Thyroid gland (tissue), 4 donors: ENCODE measurements at regions not wholly inside any gene's neighbourhood (a gene's known extent, or its start where the extent isn't known, plus 50 kb on each side); places are given as distances from the start of the nearest gene placed in this dataset.

Experiments used
- DNase-seq, 2 donors: peaks; one replicate each; pipeline ENCODE4 v3.0.0-alpha.2; 2019
- H3K27ac ChIP-seq, 3 donors: fragments of 200-600 bp; sonication (generic); 1 replicate in 2 of 3; 2 replicates in 1 of 3; pipeline ENCODE4 v1.5.1; 2016 to 2019; ENCODE audit warnings: mild to moderate bottlenecking in 1 of 3, moderate library complexity in 1 of 3
- H3K27me3 ChIP-seq: fragments of 200-600 bp; sonication (generic); one replicate; pipeline ENCODE4 v1.5.1; 2019
- H3K36me3 ChIP-seq, 2 donors: fragments of 200-600 bp; sonication (generic); one replicate each; pipeline ENCODE4 v1.5.1; 2016 to 2019
- H3K4me1 ChIP-seq, 2 donors: fragments of 200-600 bp; sonication (generic); one replicate each; pipeline ENCODE4 v1.5.1; 2017 to 2019
- H3K4me3 ChIP-seq, 3 donors: fragments of 200-600 bp; sonication (generic); replicated peaks in 1 of 3; 1 replicate in 2 of 3; 2 replicates in 1 of 3; pipeline ENCODE4 v1.5.1; 2016; ENCODE audit warnings: mild to moderate bottlenecking in 1 of 3
- H3K9me3 ChIP-seq: fragments of 200-600 bp; sonication (generic); one replicate; pipeline ENCODE4 v1.5.1; 2017
- CTCF ChIP-seq, 6 experiments: fragments of 200-600 bp in 3 of 6; fragments of 450-650 bp in 3 of 6; sonication (generic) in 3 of 6; IDR thresholded peaks; one replicate each; pipeline ENCODE4 v1.5.1; 2016 to 2019; ENCODE audit warnings: antibody characterized with exemption in 6 of 6, mild to moderate bottlenecking in 2 of 6, inconsistent platforms in 1 of 6, moderate library complexity in 1 of 6
- POLR2A ChIP-seq, 2 donors: fragments of 450-650 bp; IDR thresholded peaks; one replicate each; pipeline ENCODE4 v1.6.1; 2017; ENCODE audit warnings: antibody characterized with exemption in 2 of 2, mild to moderate bottlenecking in 2 of 2, moderate library complexity in 1 of 2
- WGBS, 2 donors: methylation state at CpG; one replicate each; pipeline ENCODE4 v1.1.5; 2017; 5-methylcytosine and 5-hydroxymethylcytosine counted together
- intact Hi-C: fragments of 100-400 bp; cut with DNase I; formaldehyde crosslinking; loops from one replicate; pipeline ENCODE4 v1.15.1; 2023

- DNase-seq: no peak
- 73 to 80% methylated on average over 1 to 2 of the region's 2 CpGs for WGBS, 2 donors
Observed at GRCh38 chr2:236862526-236862925, 223.2 kb upstream of the COPS8 start.

GRCh38 chr2:236862961-236863728, 222.5 kb upstream of the COPS8 start:
- H3K36me3 ChIP-seq: no peaks in the 10 kb centered on the region
- intact Hi-C loops: no loop called here
- no peaks in the 10 kb centered on the region for H3K4me1 ChIP-seq
- TF ChIP-seq CTCF (IDR thresholded peaks at IDR 0.05) (no peak), POLR2A (IDR thresholded peaks at IDR 0.05) (no peak)
- H3K27me3 ChIP-seq: no peaks in the 10 kb centered on the region
- DNase-seq: no peak
- WGBS, 2 donors: 84 to 87% methylated on average over 9 of the region's 9 CpGs
- H3K27ac ChIP-seq: no peak overlapping the region
- no peak overlapping the region for H3K4me3 ChIP-seq
- H3K9me3 ChIP-seq: no peaks in the 10 kb centered on the region

More at GRCh38 chr2:236862526-236862925, 223.2 kb upstream of the COPS8 start:
- TF ChIP-seq CTCF (IDR thresholded peaks at IDR 0.05) (no peak), POLR2A (IDR thresholded peaks at IDR 0.05) (no peak)
- Histone ChIP-seq H3K4me1 (no peaks in the 10 kb centered on the region), H3K9me3 (no peaks in the 10 kb centered on the region), H3K27me3 (no peaks in the 10 kb centered on the region), H3K27ac (no peak overlapping the region), H3K36me3 (no peaks in the 10 kb centered on the region), H3K4me3 (no peak overlapping the region)
- intact Hi-C loops: no loop called here

- no peaks in the 10 kb centered on the region for H3K27me3 ChIP-seq
- TF ChIP-seq CTCF (IDR thresholded peaks at IDR 0.05) (no peak), POLR2A (IDR thresholded peaks at IDR 0.05) (no peak)
- no peaks in the 10 kb centered on the region for H3K4me1 ChIP-seq
- H3K36me3 ChIP-seq: no peaks in the 10 kb centered on the region
- H3K9me3 ChIP-seq: no peaks in the 10 kb centered on the region
- H3K4me3 ChIP-seq: no peak overlapping the region
- DNase-seq: no peak
- no peak overlapping the region for H3K27ac ChIP-seq
- intact Hi-C loops: no loop called here
- 90 to 93% methylated on average over 3 to 5 of the region's 5 CpGs for WGBS, 2 donors
Observed at GRCh38 chr2:236863729-236864126, 222.0 kb upstream of the COPS8 start.

- intact Hi-C loops: no loop called here
- no peaks in the 10 kb centered on the region for H3K9me3 ChIP-seq
- DNase-seq: no peak
- no peak overlapping the region for H3K27ac ChIP-seq
- WGBS, 2 donors: 95 to 100% methylated on average over 2 of the region's 2 CpGs
- no peak for TF ChIP-seq POLR2A (IDR thresholded peaks at IDR 0.05)
- TF ChIP-seq CTCF (IDR thresholded peaks at IDR 0.05): no peak
- no peaks in the 10 kb centered on the region for H3K27me3 ChIP-seq
- peaks cover 0 to 3% of the 10 kb centered on the region in 2 donors for H3K4me1 ChIP-seq
- no peak overlapping the region for H3K4me3 ChIP-seq
- H3K36me3 ChIP-seq: no peaks in the 10 kb centered on the region
Observed at GRCh38 chr2:236865052-236865451, 220.6 kb upstream of the COPS8 start.

- no peak for DNase-seq
- no peaks in the 10 kb centered on the region for H3K36me3 ChIP-seq
- WGBS, 2 donors: 87 to 94% methylated on average over 10 of the region's 10 CpGs
Observed at GRCh38 chr2:236866542-236867340, 218.9 kb upstream of the COPS8 start.

More at GRCh38 chr2:236866542-236867340, 218.9 kb upstream of the COPS8 start:
- H3K27me3 ChIP-seq: no peaks in the 10 kb centered on the region
- peaks cover 0 to 3% of the 10 kb centered on the region in 2 donors for H3K4me1 ChIP-seq
- no peak overlapping the region for H3K4me3 ChIP-seq
- H3K9me3 ChIP-seq: no peaks in the 10 kb centered on the region
- no peak overlapping the region for H3K27ac ChIP-seq
- intact Hi-C loops: no loop called here
- TF ChIP-seq POLR2A (IDR thresholded peaks at IDR 0.05): no peak
- TF ChIP-seq CTCF (IDR thresholded peaks at IDR 0.05): no peak
